Smooth muscle cell (in vitro differentiated cells): ENCODE measurements at regions not wholly inside any gene's neighbourhood (a gene's known extent, or its start where the extent isn't known, plus 50 kb on each side); places are given as distances from the start of the nearest gene placed in this dataset.
"Not testable (repeated sequence)": the region's sequence is repeated elsewhere in the genome, so short reads cannot be mapped to it uniquely, and the experiment has no call there.

Experiments used
- DNase-seq: peaks from one replicate; lab custom pipeline; 2025; ENCODE audit not compliant: unreplicated experiment; lab: John Stamatoyannopoulos, UW
- H2AFZ ChIP-seq: fragments of 200-600 bp; sonication (generic); 2 replicates; pipeline ENCODE4 v1.6.0; 2016; ENCODE audit warnings: antibody characterized with exemption, low read depth, mild to moderate bottlenecking
- H3F3A ChIP-seq: fragments of 200-600 bp; sonication (generic); 2 replicates; pipeline ENCODE4 v1.6.0; 2017; ENCODE audit warnings: antibody characterized with exemption, low read depth
- H3K27ac ChIP-seq: fragments of 200-600 bp; sonication (generic); 2 replicates; pipeline ENCODE4 v1.5.1; 2016; ENCODE audit warnings: low read depth, mild to moderate bottlenecking
- H3K27me3 ChIP-seq: fragments of 200-600 bp; sonication (generic); 2 replicates; pipeline ENCODE4 v1.6.1; 2016; ENCODE audit warnings: low read depth, mild to moderate bottlenecking
- H3K36me3 ChIP-seq: fragments of 200-600 bp; sonication (generic); 2 replicates; pipeline ENCODE4 v1.5.1; 2016; ENCODE audit warnings: low read depth
- H3K4me1 ChIP-seq: fragments of 200-600 bp; sonication (generic); 2 replicates; pipeline ENCODE4 v1.5.1; 2016; ENCODE audit warnings: low read depth
- H3K4me2 ChIP-seq: fragments of 200-600 bp; sonication (generic); 2 replicates; pipeline ENCODE4 v1.6.0; 2016; ENCODE audit warnings: mild to moderate bottlenecking
- H3K4me3 ChIP-seq: fragments of 200-600 bp; sonication (generic); 2 replicates; pipeline ENCODE4 v1.5.1; 2016; ENCODE audit warnings: mild to moderate bottlenecking
- H3K79me2 ChIP-seq: fragments of 200-600 bp; sonication (generic); 2 replicates; pipeline ENCODE4 v1.6.0; 2016; ENCODE audit warnings: low read depth, mild to moderate bottlenecking
- H3K9ac ChIP-seq: fragments of 200-600 bp; sonication (generic); 2 replicates; pipeline ENCODE4 v1.6.0; 2016; ENCODE audit warnings: low read depth
- H3K9me3 ChIP-seq: fragments of 200-600 bp; sonication (generic); replicated peaks from 2 replicates; pipeline ENCODE4 v1.5.1; 2016; ENCODE audit warnings: low read depth
- H4K20me1 ChIP-seq: fragments of 200-600 bp; sonication (generic); 2 replicates; pipeline ENCODE4 v1.6.0; 2016; ENCODE audit warnings: low read depth
- WGBS: methylation state at CpG from one replicate; pipeline ENCODE4 v1.1.7; 2016; ENCODE audit warnings: low lambda C conversion rate; 5-methylcytosine and 5-hydroxymethylcytosine counted together
- TF ChIP-seq, protein P1 (sequence below): fragments of 200-600 bp; sonication (generic); IDR thresholded peaks from 2 replicates; pipeline ENCODE4 v1.5.1; 2017; ENCODE audit warnings: borderline replicate concordance, mild to moderate bottlenecking, antibody characterized with exemption; ENCODE audit not compliant: insufficient read depth, poor library complexity, severe bottlenecking

DNA sequence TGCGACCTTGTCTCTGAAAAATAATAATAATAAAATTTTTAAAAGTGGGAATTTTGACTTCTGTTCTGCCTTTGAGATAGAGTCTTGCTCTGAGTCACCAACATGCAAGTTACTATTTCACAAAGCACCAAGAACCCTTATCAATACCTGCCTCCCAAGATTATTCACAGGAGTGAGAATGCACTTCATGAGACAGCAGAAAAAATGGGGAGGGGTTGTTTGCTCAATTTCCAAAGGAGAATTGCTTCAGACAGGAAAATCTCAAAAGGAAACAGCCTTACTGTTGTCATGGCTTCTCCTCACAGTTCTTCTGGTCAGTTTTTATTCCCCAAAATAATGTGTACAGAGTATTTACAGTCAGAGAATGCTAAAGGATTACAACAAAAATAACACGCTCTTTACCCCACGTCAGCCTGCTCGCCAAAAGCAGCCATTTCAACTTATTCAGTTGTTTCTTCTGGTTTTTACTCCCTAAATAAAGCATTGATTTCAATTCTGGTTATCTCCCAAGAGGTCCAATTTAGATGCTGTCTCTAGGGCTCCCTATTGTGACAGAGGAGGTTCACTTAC is 89.0 kb downstream of the PPCDC start:
- H3F3A ChIP-seq: peaks cover 4% of the 10 kb centered on the region
- WGBS: 94% methylated on average over 4 of the region's 4 CpGs
- H3K9me3 ChIP-seq: no peaks in the 10 kb centered on the region
- H3K9ac ChIP-seq: no peak overlapping the region
- H3K27me3 ChIP-seq: no peaks in the 10 kb centered on the region
- TF ChIP-seq, protein P1, sequence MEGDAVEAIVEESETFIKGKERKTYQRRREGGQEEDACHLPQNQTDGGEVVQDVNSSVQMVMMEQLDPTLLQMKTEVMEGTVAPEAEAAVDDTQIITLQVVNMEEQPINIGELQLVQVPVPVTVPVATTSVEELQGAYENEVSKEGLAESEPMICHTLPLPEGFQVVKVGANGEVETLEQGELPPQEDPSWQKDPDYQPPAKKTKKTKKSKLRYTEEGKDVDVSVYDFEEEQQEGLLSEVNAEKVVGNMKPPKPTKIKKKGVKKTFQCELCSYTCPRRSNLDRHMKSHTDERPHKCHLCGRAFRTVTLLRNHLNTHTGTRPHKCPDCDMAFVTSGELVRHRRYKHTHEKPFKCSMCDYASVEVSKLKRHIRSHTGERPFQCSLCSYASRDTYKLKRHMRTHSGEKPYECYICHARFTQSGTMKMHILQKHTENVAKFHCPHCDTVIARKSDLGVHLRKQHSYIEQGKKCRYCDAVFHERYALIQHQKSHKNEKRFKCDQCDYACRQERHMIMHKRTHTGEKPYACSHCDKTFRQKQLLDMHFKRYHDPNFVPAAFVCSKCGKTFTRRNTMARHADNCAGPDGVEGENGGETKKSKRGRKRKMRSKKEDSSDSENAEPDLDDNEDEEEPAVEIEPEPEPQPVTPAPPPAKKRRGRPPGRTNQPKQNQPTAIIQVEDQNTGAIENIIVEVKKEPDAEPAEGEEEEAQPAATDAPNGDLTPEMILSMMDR: no peak
- no peak for DNase-seq
- no peak overlapping the region for H3K4me2 ChIP-seq
- peaks cover 4% of the 10 kb centered on the region for H4K20me1 ChIP-seq
- H3K27ac ChIP-seq: no peak overlapping the region
- H3K4me3 ChIP-seq: no peak overlapping the region
- H3K79me2 ChIP-seq: no peaks in the 10 kb centered on the region
- H2AFZ ChIP-seq: no peak overlapping the region
- H3K4me1 ChIP-seq: peaks cover 11% of the 10 kb centered on the region
- no peaks in the 10 kb centered on the region for H3K36me3 ChIP-seq

DNA sequence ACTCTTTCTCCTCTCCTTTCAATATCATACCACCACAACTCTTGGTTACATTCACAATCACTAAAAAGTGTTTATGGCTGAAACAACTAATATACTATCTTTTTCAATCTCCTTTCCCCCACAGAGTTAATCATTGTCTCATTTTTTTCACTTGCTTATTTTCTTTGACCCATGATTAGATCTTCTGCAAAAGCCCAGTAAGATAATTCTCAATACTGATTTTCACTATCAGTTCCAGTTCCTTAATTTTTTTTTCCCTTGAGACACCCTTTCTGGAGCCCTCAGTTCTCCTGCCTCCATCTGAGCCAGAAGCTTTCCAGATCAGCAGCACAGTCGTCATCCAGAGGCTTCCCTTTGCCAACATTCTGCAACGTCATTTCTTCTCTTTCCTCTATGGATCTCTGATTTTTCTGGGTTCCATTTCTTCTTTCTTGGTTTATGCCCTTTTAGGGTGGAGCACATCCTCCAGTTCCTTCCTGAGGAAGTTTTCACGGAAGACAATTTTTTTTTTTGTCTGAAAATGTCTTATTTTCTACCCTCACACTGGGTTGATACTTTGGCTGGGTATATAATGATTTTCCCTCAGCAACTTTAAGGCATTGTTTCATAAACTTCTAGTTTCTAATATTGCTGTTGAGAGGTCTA is 88.7 kb upstream of the C15orf39 start:
- Histone ChIP-seq H3F3A (peaks cover 4% of the 10 kb centered on the region), H3K36me3 (no peaks in the 10 kb centered on the region), H3K4me2 (no peak overlapping the region), H3K27me3 (no peaks in the 10 kb centered on the region), H3K9ac (no peak overlapping the region), H2AFZ (no peak overlapping the region), H3K27ac (no peak overlapping the region), H3K4me3 (no peak overlapping the region), H4K20me1 (peaks cover 4% of the 10 kb centered on the region), H3K4me1 (peaks cover 11% of the 10 kb centered on the region), H3K79me2 (no peaks in the 10 kb centered on the region), H3K9me3 (no peaks in the 10 kb centered on the region)
- TF ChIP-seq, protein P1: no peak
- 88% methylated on average over 3 of the region's 3 CpGs for WGBS
- DNase-seq: no peak

DNA sequence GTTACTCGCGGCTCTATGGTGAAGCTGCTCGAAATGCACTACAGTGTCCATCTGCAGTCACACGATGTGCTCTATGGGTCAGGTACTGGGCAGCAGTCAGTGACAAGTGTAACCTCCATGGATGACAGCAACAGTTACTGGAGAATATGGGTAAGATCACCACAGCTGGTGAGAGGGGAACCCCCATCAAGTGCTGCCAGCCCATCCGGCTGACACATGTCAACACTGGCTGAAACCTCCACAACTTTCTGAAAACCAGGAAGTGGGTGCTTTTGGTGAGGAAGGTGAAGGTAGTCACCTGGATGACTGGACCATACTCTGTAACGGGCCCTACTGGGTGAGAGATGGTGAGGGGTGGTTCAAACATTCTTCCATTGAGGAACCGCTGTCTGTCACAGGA is 87.4 kb upstream of the C15orf39 start:
- no peaks in the 10 kb centered on the region for H3K9me3 ChIP-seq
- H3K27me3 ChIP-seq: no peaks in the 10 kb centered on the region
- H3K4me3 ChIP-seq: no peak overlapping the region
- H3K4me1 ChIP-seq: no peaks in the 10 kb centered on the region
- no peak overlapping the region for H3K9ac ChIP-seq
- H3K36me3 ChIP-seq: no peaks in the 10 kb centered on the region
- H3K4me2 ChIP-seq: no peak overlapping the region
- DNase-seq: no peak
- WGBS: 83% methylated on average over 7 of the region's 7 CpGs
- H3K79me2 ChIP-seq: no peaks in the 10 kb centered on the region
- no peak overlapping the region for H2AFZ ChIP-seq
- H3K27ac ChIP-seq: no peak overlapping the region
- no peaks in the 10 kb centered on the region for H4K20me1 ChIP-seq
- no peaks in the 10 kb centered on the region for H3F3A ChIP-seq
- TF ChIP-seq, protein P1: no peak

DNA sequence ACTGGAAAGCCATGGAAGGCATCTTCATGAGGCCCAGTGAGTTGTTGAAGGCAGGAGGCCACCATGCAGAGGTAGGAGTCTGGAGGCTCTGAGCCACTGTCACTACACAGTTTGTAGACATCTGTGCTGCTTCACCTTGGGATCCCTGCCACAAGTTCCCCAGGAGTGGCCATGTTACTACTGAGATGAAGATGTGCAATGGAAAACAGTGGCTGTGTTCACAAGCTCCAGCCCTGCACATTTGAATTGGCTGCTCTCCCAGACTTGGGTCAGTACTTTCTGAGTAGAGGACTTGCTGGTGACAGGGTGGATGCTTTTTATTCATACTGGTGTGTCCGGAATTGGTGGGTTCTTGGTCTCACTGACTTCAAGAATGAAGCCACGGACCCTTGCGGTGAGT is 86.9 kb upstream of the C15orf39 start:
- Histone ChIP-seq H3K27ac (no peak overlapping the region), H3K9ac (no peak overlapping the region), H3K79me2 (no peaks in the 10 kb centered on the region), H3K27me3 (no peaks in the 10 kb centered on the region), H3K9me3 (no peaks in the 10 kb centered on the region), H3F3A (no peaks in the 10 kb centered on the region), H3K4me3 (no peak overlapping the region), H2AFZ (no peak overlapping the region), H3K36me3 (no peaks in the 10 kb centered on the region), H4K20me1 (no peaks in the 10 kb centered on the region), H3K4me2 (no peak overlapping the region), H3K4me1 (no peaks in the 10 kb centered on the region)
- TF ChIP-seq, protein P1: no peak
- 93% methylated on average over 3 of the region's 3 CpGs for WGBS
- DNase-seq: no peak

GRCh38 chr15:75115411-75115913 is 86.2 kb upstream of the C15orf39 start:
- H3K4me3 ChIP-seq, H4K20me1 ChIP-seq, H3K4me1 ChIP-seq, H3F3A ChIP-seq, H3K79me2 ChIP-seq, H3K4me2 ChIP-seq, H3K27ac ChIP-seq, DNase-seq, H3K9ac ChIP-seq, H2AFZ ChIP-seq, H3K27me3 ChIP-seq, H3K9me3 ChIP-seq, H3K36me3 ChIP-seq: not testable (repeated sequence)
- WGBS: 91% methylated on average over 8 of the region's 8 CpGs
